Keratinocyte (primary cell): ENCODE measurements at regions not wholly inside any gene's neighbourhood (a gene's known extent, or its start where the extent isn't known, plus 50 kb on each side); places are given as distances from the start of the nearest gene placed in this dataset.

Experiments
- DNase-seq: peaks from one replicate; pipeline ENCODE4 v3.0.0-alpha.2; 2011; ENCODE audit warnings: low read depth, missing footprints, low spot score
- FAIRE-seq: peaks from 2 replicates; lab custom pipeline; 2011; peaks lifted over from hg19 to GRCh38; lab: Jason Lieb, UNC
- H2AFZ ChIP-seq: 2 replicates; pipeline ENCODE4 v1.6.0; 2012; ENCODE audit warnings: low read length, control low read depth, inconsistent platforms; ENCODE audit not compliant: control insufficient read depth
- H3K27ac ChIP-seq: 2 replicates; pipeline ENCODE4 v1.5.1; 2011; ENCODE audit warnings: low read length; ENCODE audit not compliant: control insufficient read depth, insufficient read depth
- H3K27me3 ChIP-seq: 3 replicates; pipeline ENCODE4 v1.6.0; 2011; ENCODE audit warnings: low read length; ENCODE audit not compliant: control insufficient read depth, insufficient read depth; ENCODE audit errors: extremely low read depth
- H3K36me3 ChIP-seq, 2 experiments: 2 replicates in 1 of 2; 3 replicates in 1 of 2; pipeline ENCODE4 v1.5.1; 2011; ENCODE audit warnings: low read length in 2 of 2, mild to moderate bottlenecking in 1 of 2; ENCODE audit not compliant: control insufficient read depth in 2 of 2, insufficient read depth in 2 of 2; ENCODE audit errors: extremely low read depth in 1 of 2
- H3K4me1 ChIP-seq: 3 replicates; pipeline ENCODE4 v1.5.1; 2011; ENCODE audit warnings: low read length; ENCODE audit not compliant: control insufficient read depth, insufficient read depth; ENCODE audit errors: extremely low read depth
- H3K4me2 ChIP-seq: 3 replicates; pipeline ENCODE4 v1.6.0; 2011; ENCODE audit warnings: low read depth, low read length; ENCODE audit not compliant: control insufficient read depth, insufficient read depth; ENCODE audit errors: extremely low read depth
- H3K4me3 ChIP-seq, 3 experiments: fragments of 200-600 bp in 1 of 3; sonication (generic) in 1 of 3; 2 replicates in 2 of 3; 3 replicates in 1 of 3; pipeline ENCODE4 v1.5.1; 2011 to 2016; ENCODE audit warnings: low read length in 3 of 3, mild to moderate bottlenecking in 3 of 3, control low read depth in 2 of 3, inconsistent platforms in 1 of 3, low read depth in 1 of 3, mixed read lengths in 1 of 3, mixed run types in 1 of 3, moderate library complexity in 1 of 3; ENCODE audit not compliant: control insufficient read depth in 2 of 3, insufficient read depth in 2 of 3; ENCODE audit errors: extremely low read depth in 1 of 3
- H3K79me2 ChIP-seq: 2 replicates; pipeline ENCODE4 v1.6.0; 2012; ENCODE audit warnings: low read length; ENCODE audit not compliant: control insufficient read depth, insufficient read depth
- H3K9ac ChIP-seq: 3 replicates; pipeline ENCODE4 v1.6.0; 2011; ENCODE audit warnings: low read length; ENCODE audit not compliant: control insufficient read depth, insufficient read depth; ENCODE audit errors: extremely low read depth
- H3K9me1 ChIP-seq: 3 replicates; pipeline ENCODE4 v1.6.0; 2011; ENCODE audit warnings: low read length; ENCODE audit not compliant: control insufficient read depth, insufficient read depth; ENCODE audit errors: extremely low read depth
- H3K9me3 ChIP-seq: 2 replicates; pipeline ENCODE4 v1.5.1; 2012; ENCODE audit warnings: low read depth, low read length; ENCODE audit not compliant: control insufficient read depth
- H4K20me1 ChIP-seq: 3 replicates; pipeline ENCODE4 v1.6.0; 2011; ENCODE audit warnings: low read length; ENCODE audit not compliant: control insufficient read depth, insufficient read depth; ENCODE audit errors: extremely low read depth
- EZH2 ChIP-seq: IDR thresholded peaks from one replicate; pipeline ENCODE4 v1.6.1; 2012; ENCODE audit warnings: inconsistent platforms, mild to moderate bottlenecking, low read length, moderate library complexity
- dilution Hi-C: fragments of 300-500 bp; cut with MboI; formaldehyde crosslinking; loops from one replicate; pipeline ENCODE4 v1.7.0; 2020; ENCODE audit warnings: low sequenced_read_pairs; ENCODE audit not compliant: extremely low pct_ligation_motif_present
- TF ChIP-seq, protein P1 (sequence below), 3 experiments: IDR thresholded peaks in 1 of 3; conservative IDR thresholded peaks in 1 of 3; optimal IDR thresholded peaks in 1 of 3; 2 replicates in 2 of 3; 3 replicates in 1 of 3; pipeline versions ENCODE3 to v1.5.1; 2011; ENCODE audit warnings: low read length in 3 of 3, mild to moderate bottlenecking in 3 of 3, moderate library complexity in 2 of 3, control low read depth in 1 of 3, inconsistent platforms in 1 of 3; ENCODE audit not compliant: insufficient read depth in 2 of 3; ENCODE audit errors: extremely low read depth in 1 of 3

- H3K4me2 ChIP-seq: no peak overlapping the region
- DNase-seq: no peak
- no peak overlapping the region for H2AFZ ChIP-seq
- no peak for TF ChIP-seq EZH2
- TF ChIP-seq, protein P1, sequence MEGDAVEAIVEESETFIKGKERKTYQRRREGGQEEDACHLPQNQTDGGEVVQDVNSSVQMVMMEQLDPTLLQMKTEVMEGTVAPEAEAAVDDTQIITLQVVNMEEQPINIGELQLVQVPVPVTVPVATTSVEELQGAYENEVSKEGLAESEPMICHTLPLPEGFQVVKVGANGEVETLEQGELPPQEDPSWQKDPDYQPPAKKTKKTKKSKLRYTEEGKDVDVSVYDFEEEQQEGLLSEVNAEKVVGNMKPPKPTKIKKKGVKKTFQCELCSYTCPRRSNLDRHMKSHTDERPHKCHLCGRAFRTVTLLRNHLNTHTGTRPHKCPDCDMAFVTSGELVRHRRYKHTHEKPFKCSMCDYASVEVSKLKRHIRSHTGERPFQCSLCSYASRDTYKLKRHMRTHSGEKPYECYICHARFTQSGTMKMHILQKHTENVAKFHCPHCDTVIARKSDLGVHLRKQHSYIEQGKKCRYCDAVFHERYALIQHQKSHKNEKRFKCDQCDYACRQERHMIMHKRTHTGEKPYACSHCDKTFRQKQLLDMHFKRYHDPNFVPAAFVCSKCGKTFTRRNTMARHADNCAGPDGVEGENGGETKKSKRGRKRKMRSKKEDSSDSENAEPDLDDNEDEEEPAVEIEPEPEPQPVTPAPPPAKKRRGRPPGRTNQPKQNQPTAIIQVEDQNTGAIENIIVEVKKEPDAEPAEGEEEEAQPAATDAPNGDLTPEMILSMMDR (optimal IDR thresholded peaks at IDR 0.05 in 1 of 3, IDR thresholded peaks at IDR 0.05 in 1 of 3, conservative IDR thresholded peaks at IDR 0.05 in 1 of 3; ENCODE audit: extremely low read depth in 1 of 3, insufficient read depth in 2 of 3, low read length in 3 of 3): no peak
- no peaks in the 10 kb centered on the region for H4K20me1 ChIP-seq
- H3K79me2 ChIP-seq: no peaks in the 10 kb centered on the region
- H3K4me3 ChIP-seq: no peak overlapping the region
- no peak for FAIRE-seq
- peaks cover 2% of the 10 kb centered on the region for H3K9me3 ChIP-seq
- H3K4me1 ChIP-seq: no peaks in the 10 kb centered on the region
- H3K36me3 ChIP-seq: no peaks in the 10 kb centered on the region
- no peak overlapping the region for H3K9ac ChIP-seq
- H3K27me3 ChIP-seq: no peaks in the 10 kb centered on the region
- dilution Hi-C loops: no loop called here
- no peaks in the 10 kb centered on the region for H3K9me1 ChIP-seq
- no peak overlapping the region for H3K27ac ChIP-seq
Measured at GRCh38 chr2:116716444-116716843, 1098.0 kb upstream of the DDX18 start.

DNA sequence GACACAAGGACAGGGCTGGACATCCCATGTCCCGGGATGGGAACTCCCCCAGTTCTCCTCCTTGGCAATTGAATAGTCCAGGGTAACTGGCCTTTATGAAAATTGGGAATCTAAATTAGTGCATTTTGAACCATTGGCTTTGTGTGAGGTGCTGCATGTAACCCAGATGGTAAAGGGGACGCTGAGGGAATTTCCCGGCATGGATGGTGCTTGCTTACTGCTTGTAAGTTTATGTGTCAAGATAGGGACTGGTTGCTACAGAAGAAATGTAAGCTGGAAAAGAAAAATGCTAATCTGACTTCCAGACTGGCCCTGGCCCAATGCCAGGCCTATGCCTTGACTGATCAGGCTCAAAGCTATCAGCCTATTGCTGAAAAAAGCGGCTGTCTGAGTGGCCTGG, 1096.7 kb upstream of the DDX18 start:
- H3K4me2 ChIP-seq: no peak overlapping the region
- dilution Hi-C loops: no loop called here
- peaks cover 2% of the 10 kb centered on the region for H3K9me3 ChIP-seq
- no peaks in the 10 kb centered on the region for H3K36me3 ChIP-seq
- no peak overlapping the region for H3K4me3 ChIP-seq
- H3K27ac ChIP-seq: no peak overlapping the region
- H2AFZ ChIP-seq: no peak overlapping the region
- H3K4me1 ChIP-seq: no peaks in the 10 kb centered on the region
- no peak for TF ChIP-seq EZH2
- TF ChIP-seq, protein P1 (optimal IDR thresholded peaks at IDR 0.05 in 1 of 3, IDR thresholded peaks at IDR 0.05 in 1 of 3, conservative IDR thresholded peaks at IDR 0.05 in 1 of 3; ENCODE audit: extremely low read depth in 1 of 3, insufficient read depth in 2 of 3, low read length in 3 of 3): no peak
- H3K27me3 ChIP-seq: no peaks in the 10 kb centered on the region
- H3K9me1 ChIP-seq: no peaks in the 10 kb centered on the region
- DNase-seq (no peak), FAIRE-seq (no peak)
- no peaks in the 10 kb centered on the region for H3K79me2 ChIP-seq
- no peak overlapping the region for H3K9ac ChIP-seq
- H4K20me1 ChIP-seq: no peaks in the 10 kb centered on the region
